SIG-M5 treated with dmso at 0.1 percent for 504 hours (cell line): ENCODE measurements at regions not wholly inside any gene's neighbourhood (a gene's known extent, or its start where the extent isn't known, plus 50 kb on each side); places are given as distances from the start of the nearest gene placed in this dataset.
"Not testable (repeated sequence)": the region's sequence is repeated elsewhere in the genome, so short reads cannot be mapped to it uniquely, and the experiment has no call there.

Experiments
- DNase-seq: peaks from one replicate; lab custom pipeline; 2025; ENCODE audit not compliant: unreplicated experiment; lab: John Stamatoyannopoulos, UW

GRCh38 chr18:59848002-59848401 lies 51.8 kb upstream of the PMAIP1 start:
- no peak for DNase-seq

- DNase-seq = not testable (repeated sequence)
Observed at GRCh38 chr18:59847491-59847846, 52.3 kb upstream of the PMAIP1 start.

- DNase-seq = no peak
Observed at GRCh38 chr18:59846814-59847490, 52.8 kb upstream of the PMAIP1 start.

- DNase-seq = no peak
Observed at GRCh38 chr18:59842947-59843346, 56.8 kb upstream of the PMAIP1 start.

- no peak for DNase-seq
Observed at GRCh38 chr18:59839931-59840685, 59.7 kb upstream of the PMAIP1 start.

- DNase-seq = no peak
Observed at GRCh38 chr18:59839246-59839645, 60.5 kb upstream of the PMAIP1 start.

GRCh38 chr18:59837586-59837985 lies 62.2 kb upstream of the PMAIP1 start:
- DNase-seq = peak; percentile 67

GRCh38 chr18:59835605-59836379 lies 64.0 kb upstream of the PMAIP1 start:
- DNase-seq = no peak

- no peak for DNase-seq
Observed at GRCh38 chr18:59834267-59834666, 65.5 kb upstream of the PMAIP1 start.

GRCh38 chr18:59833785-59834184 lies 66.0 kb upstream of the PMAIP1 start:
- DNase-seq = no peak

- peak; percentile 23 for DNase-seq
Observed at GRCh38 chr18:59823596-59824195, 76.1 kb upstream of the PMAIP1 start.

- DNase-seq = no peak
Observed at GRCh38 chr18:59822612-59823550, 76.9 kb upstream of the PMAIP1 start.

GRCh38 chr18:59821983-59822382 lies 77.8 kb upstream of the PMAIP1 start:
- DNase-seq = no peak

- DNase-seq = no peak
Observed at GRCh38 chr18:59820663-59821062, 79.1 kb upstream of the PMAIP1 start.

GRCh38 chr18:59818769-59819168 lies 81.0 kb upstream of the PMAIP1 start:
- DNase-seq = no peak

GRCh38 chr18:59814891-59815290 lies 84.9 kb upstream of the PMAIP1 start:
- DNase-seq = no peak

GRCh38 chr18:59813942-59814341 lies 85.9 kb upstream of the PMAIP1 start:
- no peak for DNase-seq

GRCh38 chr18:59810735-59811520 lies 88.9 kb upstream of the PMAIP1 start:
- no peak for DNase-seq

- DNase-seq = no peak
Observed at GRCh38 chr18:59810183-59810582, 89.6 kb upstream of the PMAIP1 start.

- no peak for DNase-seq
Observed at GRCh38 chr18:59802031-59802430, 97.8 kb upstream of the PMAIP1 start.
